Endodermal cell (in vitro differentiated cells): ENCODE measurements at regions not wholly inside any gene's neighbourhood (a gene's known extent, or its start where the extent isn't known, plus 50 kb on each side); places are given as distances from the start of the nearest gene placed in this dataset.

ENCODE experiments used
- DNase-seq: peaks from one replicate; pipeline ENCODE4 v3.0.0-alpha.2; 2017
- H3K27ac ChIP-seq: 2 replicates; pipeline ENCODE4 v1.5.1; 2013; ENCODE audit warnings: mild to moderate bottlenecking, low read depth, low read length, moderate library complexity
- H3K27me3 ChIP-seq: 2 replicates; pipeline ENCODE4 v1.6.1; 2013; ENCODE audit warnings: mild to moderate bottlenecking, low read length, moderate library complexity; ENCODE audit not compliant: insufficient read depth, control insufficient read depth, poor library complexity, severe bottlenecking
- H3K36me3 ChIP-seq: 2 replicates; pipeline ENCODE4 v1.7.0; 2013; ENCODE audit warnings: mild to moderate bottlenecking, low read length, moderate library complexity; ENCODE audit not compliant: control insufficient read depth, insufficient read depth
- H3K4me1 ChIP-seq: one replicate; pipeline ENCODE4 v1.7.0; 2013; ENCODE audit warnings: low read length; ENCODE audit not compliant: control insufficient read depth, insufficient read depth
- H3K4me3 ChIP-seq: 2 replicates; pipeline ENCODE4 v1.5.1; 2013; ENCODE audit warnings: mild to moderate bottlenecking, low read length, moderate library complexity
- H3K9ac ChIP-seq: 2 replicates; pipeline ENCODE4 v1.6.1; 2013; ENCODE audit warnings: mild to moderate bottlenecking, low read length, moderate library complexity; ENCODE audit not compliant: poor library complexity, severe bottlenecking; ENCODE audit errors: extremely low read depth
- H3K9me3 ChIP-seq: 2 replicates; pipeline ENCODE4 v1.6.1; 2013; ENCODE audit warnings: mild to moderate bottlenecking, low read length, moderate library complexity; ENCODE audit not compliant: control insufficient read depth
- H3K27ac Mint-ChIP-seq: 2 replicates; pipeline ENCODE4 v1.8.0; 2020; ENCODE audit warnings: mixed read lengths
- H3K27me3 Mint-ChIP-seq: 2 replicates; pipeline ENCODE4 v1.8.0; 2021; ENCODE audit warnings: mild to moderate bottlenecking, mixed read lengths; ENCODE audit not compliant: insufficient read depth
- H3K36me3 Mint-ChIP-seq: 2 replicates; pipeline ENCODE4 v1.8.0; 2020; ENCODE audit warnings: low read depth, mixed read lengths
- H3K4me1 Mint-ChIP-seq: 2 replicates; pipeline ENCODE4 v1.8.0; 2020; ENCODE audit warnings: mixed read lengths
- H3K4me3 Mint-ChIP-seq: 2 replicates; pipeline ENCODE4 v1.8.0; 2020; ENCODE audit warnings: mild to moderate bottlenecking, moderate library complexity, mixed read lengths
- H3K9me3 Mint-ChIP-seq: 2 replicates; pipeline ENCODE4 v1.8.0; 2020; ENCODE audit warnings: mild to moderate bottlenecking, mixed read lengths
- CTCF ChIP-seq: fragments of 200-600 bp; sonication (generic); conservative IDR thresholded peaks from 2 replicates; pipeline ENCODE4 v1.5.0; 2021; ENCODE audit warnings: antibody characterized with exemption, mild to moderate bottlenecking
- WGBS, 2 experiments: methylation state at CpG; one replicate each; pipeline versions ENCODE4 v1.1.5 to v1.1.7; 2013; ENCODE audit warnings: missing lambda C conversion rate in 2 of 2, mixed read lengths in 1 of 2; ENCODE audit not compliant: insufficient coverage in 1 of 2, insufficient read length in 1 of 2; 5-methylcytosine and 5-hydroxymethylcytosine counted together

GRCh38 chr15:88981244-88982215 is 68.4 kb upstream of the MFGE8 start:
- peaks cover 6% of the 10 kb centered on the region for H3K9me3 Mint-ChIP-seq
- TF ChIP-seq CTCF = no peak
- no peaks in the 10 kb centered on the region for H3K36me3 ChIP-seq
- DNase-seq = no peak
- peaks cover 19% of the 10 kb centered on the region for H3K4me1 ChIP-seq
- peak overlapping the region; percentile 81 for H3K27ac Mint-ChIP-seq
- peaks cover 6% of the 10 kb centered on the region for H3K9me3 ChIP-seq
- no peaks in the 10 kb centered on the region for H3K27me3 ChIP-seq
- no peak overlapping the region for H3K4me3 ChIP-seq
- no peaks in the 10 kb centered on the region for H3K36me3 Mint-ChIP-seq
- H3K4me1 Mint-ChIP-seq = peaks cover 44% of the 10 kb centered on the region
- peaks cover 10% of the 10 kb centered on the region for H3K27me3 Mint-ChIP-seq
- no peak overlapping the region for H3K27ac ChIP-seq
- no peak overlapping the region for H3K4me3 Mint-ChIP-seq
- no peak overlapping the region for H3K9ac ChIP-seq
- WGBS, 2 experiments = 91 to 93% methylated on average over 7 to 15 of the region's 15 CpGs

GRCh38 chr15:88982304-88982945 is 69.2 kb upstream of the MFGE8 start:
- Mint-ChIP-seq H3K27me3 (peaks cover 6% of the 10 kb centered on the region), H3K9me3 (peaks cover 5% of the 10 kb centered on the region), H3K27ac (peak overlapping the region; percentile 81), H3K4me3 (no peak overlapping the region), H3K36me3 (no peaks in the 10 kb centered on the region), H3K4me1 (peaks cover 51% of the 10 kb centered on the region)
- H3K27me3 ChIP-seq = no peaks in the 10 kb centered on the region
- H3K9me3 ChIP-seq = no peaks in the 10 kb centered on the region
- 87% methylated on average over 7 of the region's 7 CpGs; no CpG with 5 or more reads in 1 of the 2 experiments for WGBS, 2 experiments
- H3K4me1 ChIP-seq = peaks cover 23% of the 10 kb centered on the region
- H3K27ac ChIP-seq = no peak overlapping the region
- no peak for TF ChIP-seq CTCF
- H3K4me3 ChIP-seq = no peak overlapping the region
- DNase-seq = no peak
- H3K9ac ChIP-seq = no peak overlapping the region
- H3K36me3 ChIP-seq = no peaks in the 10 kb centered on the region

GRCh38 chr15:88982946-88983342 is 69.8 kb upstream of the MFGE8 start:
- Histone ChIP-seq H3K4me1 (peaks cover 28% of the 10 kb centered on the region), H3K27me3 (no peaks in the 10 kb centered on the region), H3K9me3 (no peaks in the 10 kb centered on the region), H3K36me3 (no peaks in the 10 kb centered on the region), H3K4me3 (no peak overlapping the region), H3K9ac (no peak overlapping the region), H3K27ac (no peak overlapping the region)
- no peak overlapping the region for H3K4me3 Mint-ChIP-seq
- WGBS, 2 experiments = 65 to 75% methylated on average over 1 to 2 of the region's 2 CpGs
- peaks cover 2% of the 10 kb centered on the region for H3K9me3 Mint-ChIP-seq
- TF ChIP-seq CTCF = no peak
- H3K27ac Mint-ChIP-seq = peak overlapping the region; percentile 61
- H3K4me1 Mint-ChIP-seq = peaks cover 56% of the 10 kb centered on the region
- H3K36me3 Mint-ChIP-seq = no peaks in the 10 kb centered on the region
- DNase-seq = peak; percentile 74
- peaks cover 4% of the 10 kb centered on the region for H3K27me3 Mint-ChIP-seq
